ENCODE measurements at regions not wholly inside any gene's neighbourhood (a gene's known extent, or its start where the extent isn't known, plus 50 kb on each side); places are given as distances from the start of the nearest gene placed in this dataset.
"Not testable (repeated sequence)": the region's sequence is repeated elsewhere in the genome, so short reads cannot be mapped to it uniquely, and the experiment has no call there.

- intact Hi-C loops (cut with DNase I) = no loop called here
Observed at GRCh38 chr11:71129624-71130023, 122.8 kb downstream of the SHANK2 start.

GRCh38 chr11:71127806-71128205, 124.6 kb downstream of the SHANK2 start:
- H3K4me3 ChIP-seq = no peak overlapping the region
- no peak overlapping the region for H3K27ac ChIP-seq
- no peaks in the 10 kb centered on the region for H3K4me1 ChIP-seq
- H3K9me3 ChIP-seq = no peaks in the 10 kb centered on the region
- intact Hi-C loops (cut with DNase I) = no loop called here
- no peak for DNase-seq
- H3K36me3 ChIP-seq = no peaks in the 10 kb centered on the region
- no peak for ATAC-seq
- TF ChIP-seq CTCF (IDR thresholded peaks at IDR 0.05) = no peak
- H3K27me3 ChIP-seq = no peaks in the 10 kb centered on the region

More at GRCh38 chr11:71129624-71130023, 122.8 kb downstream of the SHANK2 start:
- H3K27ac ChIP-seq = no peak overlapping the region
- no peaks in the 10 kb centered on the region for H3K36me3 ChIP-seq
- no peaks in the 10 kb centered on the region for H3K9me3 ChIP-seq
- DNase-seq (no peak), ATAC-seq (no peak)
- no peak overlapping the region for H3K4me3 ChIP-seq
- no peaks in the 10 kb centered on the region for H3K4me1 ChIP-seq
- no peak for TF ChIP-seq CTCF (IDR thresholded peaks at IDR 0.05)
- H3K27me3 ChIP-seq = no peaks in the 10 kb centered on the region

- H3K9me3 ChIP-seq; DNase-seq; intact Hi-C loops (cut with DNase I); H3K27ac ChIP-seq; ATAC-seq; H3K4me1 ChIP-seq; H3K27me3 ChIP-seq; H3K36me3 ChIP-seq; H3K4me3 ChIP-seq: not testable (repeated sequence)
Observed at GRCh38 chr11:71126401-71126800, 126.0 kb downstream of the SHANK2 start.

- no peak for TF ChIP-seq CTCF (IDR thresholded peaks at IDR 0.05)
- Histone ChIP-seq H3K9me3 (no peaks in the 10 kb centered on the region), H3K4me3 (no peak overlapping the region), H3K4me1 (no peaks in the 10 kb centered on the region), H3K36me3 (no peaks in the 10 kb centered on the region), H3K27ac (no peak overlapping the region), H3K27me3 (no peaks in the 10 kb centered on the region)
- intact Hi-C loops (cut with DNase I) = no loop called here
- DNase-seq = no peak
- ATAC-seq = peak; percentile 65
Observed at GRCh38 chr11:71125150-71125549, 127.2 kb downstream of the SHANK2 start.

GRCh38 chr11:71124127-71124526, 128.2 kb downstream of the SHANK2 start:
- H3K27me3 ChIP-seq = no peaks in the 10 kb centered on the region
- no peak overlapping the region for H3K4me3 ChIP-seq
- H3K4me1 ChIP-seq = no peaks in the 10 kb centered on the region
- no peak for DNase-seq
- no peaks in the 10 kb centered on the region for H3K9me3 ChIP-seq
- no peaks in the 10 kb centered on the region for H3K36me3 ChIP-seq
- ATAC-seq = no peak
- no peak overlapping the region for H3K27ac ChIP-seq
- intact Hi-C loops (cut with DNase I) = no loop called here
- no peak for TF ChIP-seq CTCF (IDR thresholded peaks at IDR 0.05)

- intact Hi-C loops (cut with DNase I) = no loop called here
- DNase-seq (peak in 1 of 4 donors; percentile 36), ATAC-seq (peak; percentile 84)
- Histone ChIP-seq H3K27ac (no peak overlapping the region), H3K4me1 (no peaks in the 10 kb centered on the region), H3K9me3 (no peaks in the 10 kb centered on the region), H3K4me3 (no peak overlapping the region), H3K36me3 (no peaks in the 10 kb centered on the region), H3K27me3 (no peaks in the 10 kb centered on the region)
- no peak for TF ChIP-seq CTCF (IDR thresholded peaks at IDR 0.05)
Observed at GRCh38 chr11:71120471-71120896, 131.9 kb downstream of the SHANK2 start.
